GM11168 (cell line): ENCODE measurements at regions not wholly inside any gene's neighbourhood (a gene's known extent, or its start where the extent isn't known, plus 50 kb on each side); places are given as distances from the start of the nearest gene placed in this dataset.

Source experiments
- in situ Hi-C: fragments of 300-500 bp; cut with MboI; formaldehyde crosslinking; loops from one replicate; pipeline ENCODE4 v1.12.0; 2022; ENCODE audit warnings: low sequenced_read_pairs; ENCODE audit not compliant: unreplicated experiment

DNA sequence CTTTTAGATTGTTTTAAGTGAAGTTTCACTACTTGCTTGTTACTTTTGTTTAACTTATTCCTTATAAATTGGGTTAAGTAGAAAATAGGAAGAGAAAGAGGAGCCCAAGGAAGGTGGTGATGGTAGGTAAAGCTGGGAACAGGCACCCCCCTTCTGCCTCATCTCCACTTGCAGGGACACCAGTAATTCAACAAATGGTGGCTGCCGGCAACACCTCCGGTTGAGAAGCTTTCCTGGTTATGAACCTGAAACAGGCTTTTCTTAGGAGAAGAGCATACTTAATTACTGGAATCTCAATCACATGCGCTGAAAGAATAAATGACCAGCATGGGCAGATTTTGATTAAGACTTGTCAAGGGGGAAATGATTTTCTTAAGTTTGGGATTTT is 158.9 kb upstream of the ZNF217 start:
- in situ Hi-C loops: no loop called here

DNA sequence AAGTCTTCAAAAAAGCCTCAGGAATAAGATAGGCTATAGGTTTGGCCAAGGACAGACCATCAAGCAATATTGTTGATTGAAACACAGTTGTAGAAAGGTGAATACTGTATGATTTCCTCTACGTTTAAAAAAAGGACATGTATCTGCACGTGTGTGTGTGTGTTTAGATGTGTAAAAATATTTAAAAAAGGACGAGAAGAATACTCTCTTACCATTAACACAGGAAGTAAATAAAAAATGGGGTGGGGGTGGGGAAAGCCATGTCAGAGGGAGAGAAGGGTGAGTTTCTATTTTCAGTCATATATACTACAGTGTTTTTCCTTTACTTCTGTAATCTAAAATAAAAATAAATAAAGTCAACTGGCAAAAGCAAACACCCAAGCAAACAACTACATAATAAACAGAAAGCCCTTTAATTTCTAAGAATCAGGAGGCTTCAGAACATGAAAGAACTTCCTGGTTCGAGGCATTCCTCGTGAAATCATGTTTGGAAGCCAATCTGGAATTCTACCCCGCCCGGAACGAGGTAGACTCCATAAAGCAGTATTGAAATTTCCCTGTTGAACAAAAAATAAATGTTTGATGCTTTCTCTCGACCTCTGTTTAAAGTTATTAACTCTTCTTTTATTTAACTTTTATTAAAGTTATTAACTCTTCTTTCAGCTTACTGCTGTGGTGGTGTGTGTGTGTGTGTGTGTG is 158.1 kb upstream of the ZNF217 start:
- in situ Hi-C loops: no loop called here

DNA sequence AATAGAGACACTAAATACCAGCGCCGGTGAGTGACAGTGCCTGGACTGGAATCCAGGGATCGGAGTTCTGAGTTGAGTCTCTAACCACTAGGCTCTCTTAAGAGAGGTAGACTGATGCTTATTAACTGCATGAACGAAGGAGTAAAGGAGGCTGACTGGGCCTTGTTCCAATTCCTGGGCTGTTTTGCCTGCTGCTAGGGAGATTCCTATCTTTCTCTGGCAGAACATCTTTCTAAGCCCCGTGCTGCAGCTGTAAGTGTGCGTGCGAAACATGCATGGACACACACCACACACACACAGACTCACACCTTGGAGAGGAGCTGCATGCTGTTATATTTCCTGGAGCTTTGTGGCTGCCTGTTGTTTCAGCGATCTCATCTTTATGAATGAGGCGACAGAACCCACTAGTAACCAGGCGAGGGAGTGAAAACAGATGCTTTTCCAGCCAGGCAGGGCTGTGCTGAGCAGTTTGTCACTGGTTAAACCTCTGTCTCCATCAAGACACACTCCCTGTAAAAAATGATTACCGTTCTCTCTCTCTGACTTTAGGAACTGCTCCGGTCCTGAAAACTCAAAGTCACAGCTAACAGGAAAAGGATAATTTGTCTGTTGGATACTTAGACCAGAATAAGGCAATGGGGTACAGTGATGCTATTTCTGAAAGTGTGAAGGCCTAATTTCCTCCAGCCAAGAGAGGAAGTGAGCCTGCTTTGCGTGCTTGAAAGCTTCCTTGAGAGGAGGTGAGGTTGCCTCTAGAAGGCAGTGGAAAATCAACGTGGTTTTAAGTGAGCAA is 157.4 kb upstream of the ZNF217 start:
- in situ Hi-C loops: no loop called here

DNA sequence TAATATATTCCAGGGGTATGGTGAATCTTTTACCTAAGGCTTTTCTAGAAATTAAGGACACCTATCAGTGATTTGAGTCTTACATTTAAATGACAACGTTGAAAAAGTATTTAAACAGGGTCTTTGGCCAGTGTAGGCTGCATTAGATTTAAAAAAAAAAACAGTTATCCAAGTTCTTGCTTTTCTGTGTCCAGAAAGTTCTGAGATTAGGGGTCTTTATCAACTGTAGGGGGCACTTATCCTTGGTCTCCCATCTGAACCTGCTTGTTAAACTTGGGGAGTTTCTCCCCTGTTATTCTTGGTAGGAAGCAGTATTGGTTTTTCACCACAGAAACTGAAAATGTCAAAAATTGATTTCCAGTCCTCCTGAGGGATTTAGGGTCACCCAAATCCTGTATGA is 155.9 kb upstream of the ZNF217 start:
- in situ Hi-C loops: loop anchor here (10.0 kb wide), 1 partner anchor 185 kb away; no protein-coding TSS in a partner anchor

DNA sequence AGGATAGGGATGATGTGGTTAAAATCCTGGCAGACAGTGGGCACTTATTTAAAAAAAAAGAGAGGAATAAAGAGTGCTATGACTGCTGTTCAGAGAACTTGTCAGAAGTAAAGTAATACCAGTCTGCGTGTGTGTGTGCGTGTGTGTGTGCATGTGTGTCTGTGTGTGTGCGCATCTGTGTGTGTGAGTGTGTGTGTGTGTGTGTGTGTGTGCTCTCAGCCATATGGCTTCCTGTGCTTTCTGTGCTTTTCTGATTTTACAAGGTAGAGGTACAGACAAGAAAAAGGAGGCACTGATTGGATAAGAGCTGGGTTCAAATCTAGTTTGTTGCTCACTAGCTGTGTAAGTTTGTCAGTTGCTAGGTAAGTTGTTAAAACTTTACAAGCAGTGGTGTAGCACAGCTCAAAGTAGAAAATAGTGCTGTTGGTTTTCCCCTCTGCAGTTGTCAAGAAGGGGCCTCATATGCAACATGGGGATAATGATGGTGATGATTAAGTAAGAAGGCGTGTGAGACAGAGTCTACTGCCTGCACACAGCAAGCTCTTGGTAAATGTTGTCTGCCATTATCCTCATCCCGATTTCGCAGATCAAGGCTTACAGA is 155.3 kb upstream of the ZNF217 start:
- in situ Hi-C loops: loop anchor here (10.0 kb wide), 1 partner anchor 186 kb away; no protein-coding TSS in a partner anchor

DNA sequence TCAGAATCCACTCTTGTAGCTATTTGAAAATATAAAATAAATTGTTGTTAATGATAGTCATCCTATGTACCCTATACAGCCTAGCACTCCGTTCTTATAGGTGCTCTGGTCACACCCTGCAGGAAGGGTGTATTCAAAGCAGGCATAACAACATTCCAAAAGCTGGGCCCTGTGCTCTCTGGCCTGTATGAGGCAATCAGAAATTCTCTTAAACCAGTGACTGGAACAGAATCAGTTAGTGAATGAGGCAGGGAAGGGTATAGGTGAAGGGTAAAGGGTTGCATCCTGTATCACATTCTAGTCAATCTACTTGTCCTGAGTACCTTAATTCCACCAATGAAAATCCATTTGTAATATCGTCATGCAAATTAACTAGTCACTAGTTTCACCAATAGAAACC is 154.5 kb upstream of the ZNF217 start:
- in situ Hi-C loops: loop anchor here (10.0 kb wide), 1 partner anchor 187 kb away; no protein-coding TSS in a partner anchor

DNA sequence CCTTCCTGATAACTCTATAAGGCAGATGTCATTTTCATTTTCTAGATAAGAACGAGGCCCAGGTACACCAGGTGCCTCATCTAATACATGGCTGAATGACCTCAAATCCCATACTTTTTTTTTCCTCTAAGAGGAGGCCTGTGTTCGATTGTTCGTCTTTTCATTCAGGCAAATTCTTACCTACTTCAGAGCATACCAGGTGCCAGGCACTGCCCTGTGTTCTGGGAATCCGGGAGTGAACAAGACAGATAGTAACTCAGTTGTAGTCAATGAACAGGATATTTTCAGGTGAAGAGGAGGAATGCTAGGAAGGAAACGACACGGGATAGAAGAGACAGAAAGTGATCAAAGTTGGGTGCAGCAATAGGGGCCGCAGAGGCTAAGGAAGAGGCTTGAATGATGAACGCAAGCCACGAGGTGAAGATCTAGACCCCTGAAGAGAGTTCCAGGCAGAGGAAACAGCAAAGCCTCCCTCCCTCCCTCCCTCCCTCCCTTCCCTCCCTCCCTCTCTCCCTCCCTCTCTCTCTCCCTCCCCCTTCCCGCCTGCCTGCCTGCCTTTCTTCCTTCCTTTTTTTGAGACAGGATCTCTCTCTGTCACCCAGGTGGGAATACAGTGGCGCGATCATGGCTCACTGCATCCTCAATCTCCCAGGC is 150.1 kb upstream of the ZNF217 start:
- in situ Hi-C loops: loop anchor here (10.0 kb wide), 1 partner anchor 191 kb away; no protein-coding TSS in a partner anchor

DNA sequence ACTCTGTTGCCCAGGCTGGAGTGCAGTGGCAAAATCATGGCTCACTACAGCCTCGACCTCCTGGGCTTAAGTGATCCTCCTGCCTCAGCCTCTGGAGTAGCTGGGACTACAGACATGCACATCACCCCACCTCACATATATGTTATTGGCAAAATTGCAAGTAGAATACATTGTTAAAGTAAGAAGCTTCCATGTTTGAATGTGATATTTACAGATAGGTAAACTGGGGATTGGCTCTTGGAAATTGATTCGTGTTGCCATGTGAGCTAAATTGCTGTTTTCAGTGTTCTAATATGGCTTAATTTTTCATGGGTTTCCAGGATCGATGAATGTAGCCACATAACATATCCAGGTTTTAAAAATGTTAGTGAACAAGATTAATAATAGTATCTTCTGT is 149.0 kb upstream of the ZNF217 start:
- in situ Hi-C loops: loop anchor here (10.0 kb wide), 1 partner anchor 192 kb away; no protein-coding TSS in a partner anchor

DNA sequence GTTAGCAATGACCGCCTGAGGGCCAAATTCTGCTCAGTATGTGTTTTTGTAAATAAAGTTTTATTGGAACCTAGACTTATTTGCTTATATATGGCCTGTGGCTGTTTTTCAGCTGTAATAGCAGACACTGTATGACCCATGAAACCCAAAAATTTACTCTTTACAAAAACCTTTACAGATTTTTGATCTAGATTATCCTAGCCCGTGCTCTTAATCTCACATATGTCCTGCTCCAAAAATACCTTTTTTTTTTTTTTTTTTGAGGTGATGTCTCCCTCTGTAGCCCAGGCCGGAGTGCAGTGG is 148.0 kb upstream of the ZNF217 start:
- in situ Hi-C loops: loop anchor here (10.0 kb wide), 1 partner anchor 193 kb away; no protein-coding TSS in a partner anchor

DNA sequence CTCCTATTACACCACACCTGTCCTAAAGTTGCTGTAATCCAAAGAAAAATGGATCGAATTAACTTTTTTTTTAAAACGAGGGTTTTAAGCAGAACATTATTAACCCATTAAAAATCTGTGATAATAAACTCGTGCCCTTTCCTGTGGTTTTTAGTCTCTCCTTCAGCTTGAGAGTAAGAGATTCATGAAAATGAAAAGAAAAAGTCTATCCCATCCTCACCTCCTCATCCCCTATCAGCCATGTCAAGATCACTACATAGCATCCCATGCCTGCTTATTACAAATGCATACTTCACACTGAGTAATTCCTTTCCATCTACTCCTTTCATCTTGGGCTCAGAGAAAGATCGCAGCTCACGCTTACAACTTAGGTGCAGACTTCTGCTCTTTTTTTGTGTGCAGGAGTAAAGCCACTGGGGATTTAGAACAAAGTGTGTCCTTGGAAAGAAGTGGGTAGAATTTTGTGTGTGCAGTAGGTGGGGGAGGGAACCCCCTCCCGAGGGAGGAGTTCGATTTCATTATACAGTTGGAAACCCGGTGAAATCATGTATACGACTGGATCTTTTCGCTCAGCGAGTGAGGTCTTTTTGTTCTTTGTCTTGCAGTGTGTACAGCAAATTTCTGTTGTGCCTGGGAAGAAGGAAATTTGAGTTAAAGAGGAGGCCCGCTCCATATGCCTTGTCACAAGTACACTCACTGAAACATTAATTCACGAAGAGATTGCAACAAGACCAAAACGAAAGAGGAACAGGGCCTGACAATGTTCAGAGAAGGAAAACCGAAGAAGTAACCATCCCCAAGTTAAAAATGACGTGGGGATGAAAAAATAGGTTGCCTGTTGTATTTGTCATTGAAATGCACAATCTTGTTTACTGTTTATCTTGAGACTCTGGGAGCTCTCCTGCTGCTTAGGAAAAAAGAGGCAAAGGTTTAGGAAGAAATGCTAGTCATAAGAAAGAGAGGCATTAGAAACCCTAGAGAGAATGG is 146.5 kb upstream of the ZNF217 start:
- in situ Hi-C loops: loop anchor here (10.0 kb wide), 1 partner anchor 195 kb away; no protein-coding TSS in a partner anchor

DNA sequence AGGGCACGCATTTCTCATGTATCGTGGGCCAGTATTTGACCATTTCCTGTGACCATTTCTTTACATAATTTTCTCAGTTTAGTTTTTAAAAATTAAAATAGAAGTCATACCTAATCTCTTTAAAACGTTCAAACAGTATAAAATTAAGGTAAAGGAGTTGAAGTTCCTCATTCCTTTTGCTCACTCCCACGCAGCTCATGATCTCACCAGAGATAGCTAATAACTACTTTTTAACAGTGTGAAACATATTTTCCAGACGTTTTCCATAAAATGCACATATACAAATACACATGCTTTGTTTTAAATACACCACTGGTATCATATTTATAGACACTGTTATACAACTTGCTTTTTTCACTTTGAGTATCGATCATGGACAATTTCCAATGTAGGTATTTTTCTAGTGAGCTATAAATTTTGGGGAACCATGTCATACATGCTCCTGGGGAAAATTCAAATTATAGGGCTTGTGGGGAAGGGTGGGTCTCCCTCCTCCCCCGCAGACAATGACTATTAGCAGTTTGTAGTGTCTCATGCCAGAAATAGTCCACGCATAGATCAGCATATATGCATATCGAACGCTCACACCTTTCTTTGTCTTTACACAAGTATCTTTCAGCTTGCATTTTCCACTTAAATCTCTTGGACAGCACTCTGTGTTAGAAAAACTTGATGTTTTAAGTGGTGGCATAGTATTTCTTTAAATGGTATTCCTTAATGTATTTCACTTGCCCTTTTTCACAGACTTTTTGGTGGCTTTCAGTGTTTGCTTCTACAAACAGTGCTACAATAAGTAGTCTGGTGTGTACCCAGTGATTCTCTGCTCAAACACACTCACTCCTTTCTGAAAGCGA is 145.5 kb upstream of the ZNF217 start:
- in situ Hi-C loops: no loop called here

DNA sequence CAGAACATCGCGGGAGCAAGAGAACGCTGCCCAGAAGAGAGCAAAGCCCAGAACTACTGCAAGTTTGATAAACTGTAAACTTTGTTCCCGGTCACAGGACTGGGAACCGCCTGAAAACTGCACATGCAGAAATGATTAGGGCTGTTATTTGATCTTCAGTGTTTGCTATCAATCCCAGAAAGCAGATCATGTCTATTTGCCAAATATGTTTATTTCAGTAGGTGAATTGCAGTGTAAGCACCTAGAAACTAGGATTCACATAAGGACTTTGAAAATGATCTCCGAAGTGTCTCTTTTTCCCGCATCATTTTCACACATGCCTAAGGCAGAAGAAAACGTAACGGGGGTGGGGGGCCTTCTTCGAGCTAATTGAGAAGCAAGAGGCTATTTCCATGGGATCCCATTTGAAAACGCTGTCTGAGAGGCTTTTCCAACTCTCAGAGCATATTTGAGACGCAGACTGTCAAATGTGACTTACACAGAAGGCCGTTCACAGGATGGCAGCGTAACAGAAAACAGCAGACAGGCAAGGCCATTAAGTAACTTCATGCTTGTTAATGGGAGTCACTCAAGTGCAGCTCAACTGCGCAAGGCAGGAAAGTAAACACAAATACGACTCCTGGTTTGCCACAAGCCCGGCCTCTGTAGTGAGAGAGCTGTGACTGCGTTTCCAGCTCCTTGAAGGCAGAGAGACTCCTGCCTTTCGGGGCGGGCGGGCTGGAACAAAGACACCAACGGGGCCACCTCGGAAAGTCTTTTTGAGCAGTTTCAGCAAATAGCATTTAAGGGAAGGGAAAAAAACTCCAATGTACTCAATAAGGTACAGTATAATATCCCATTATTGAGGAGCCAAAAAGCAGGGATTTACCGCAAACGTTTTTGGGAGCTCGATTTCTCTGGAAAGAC is 144.7 kb upstream of the ZNF217 start:
- in situ Hi-C loops: no loop called here

DNA sequence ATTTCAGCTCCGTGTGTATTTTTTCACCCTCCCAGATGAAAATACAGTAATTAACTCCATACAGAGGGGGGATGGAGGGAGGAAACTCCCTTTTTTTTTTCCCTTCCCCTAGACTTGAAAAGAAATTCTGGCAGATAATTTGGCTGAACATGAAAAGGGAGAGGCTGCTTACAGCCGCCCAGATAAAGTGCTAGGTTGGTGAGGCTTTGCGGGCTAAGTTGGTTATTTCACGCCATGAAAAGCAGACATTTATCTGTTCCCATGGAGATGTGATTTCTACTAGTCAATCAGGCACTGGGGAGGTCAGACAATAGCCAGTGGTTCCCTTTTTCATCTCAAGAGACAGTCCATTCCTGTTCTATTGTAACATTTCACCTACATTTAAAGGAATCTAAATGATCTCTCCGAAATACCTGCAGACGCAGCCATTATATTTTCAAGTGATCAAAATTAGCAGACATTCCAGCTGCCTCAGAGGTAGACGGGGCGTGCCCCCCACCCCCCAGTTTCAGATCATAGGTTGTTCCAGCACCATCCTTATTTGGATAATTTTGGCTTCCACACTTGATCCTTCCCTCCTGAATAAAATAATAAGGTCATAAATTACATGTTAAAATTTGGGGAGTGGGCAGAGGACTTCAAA is 143.9 kb upstream of the ZNF217 start:
- in situ Hi-C loops: no loop called here

DNA sequence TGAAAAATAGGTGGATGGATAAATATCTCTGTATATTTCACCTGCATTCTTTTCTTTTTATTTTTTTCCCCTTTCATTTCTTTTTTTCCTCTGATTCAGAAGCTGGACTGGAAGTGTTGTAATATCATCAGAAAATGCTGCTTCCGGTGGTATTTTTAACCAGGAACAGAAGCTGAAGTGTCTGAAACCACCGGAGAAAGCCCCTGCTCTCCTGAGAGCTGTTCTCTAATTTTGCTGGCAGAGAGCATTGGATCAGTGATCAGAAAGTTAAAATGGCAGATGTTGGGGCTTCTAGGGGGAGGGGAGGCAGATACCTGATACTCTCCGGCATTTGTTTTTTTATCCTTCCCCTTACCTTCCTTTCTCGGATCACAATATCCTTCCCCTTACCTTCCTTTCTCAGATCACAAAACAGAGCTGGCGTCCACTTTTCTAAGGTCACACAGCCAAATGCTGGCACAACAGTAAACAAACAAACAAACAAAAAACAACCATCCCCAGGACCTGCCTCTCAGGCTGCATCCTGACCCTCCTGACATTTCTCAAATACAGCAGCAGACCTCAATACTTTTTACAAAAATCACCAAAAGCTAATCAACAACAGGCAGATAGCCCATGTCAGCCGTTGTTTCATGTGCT is 143.2 kb upstream of the ZNF217 start:
- in situ Hi-C loops: no loop called here

DNA sequence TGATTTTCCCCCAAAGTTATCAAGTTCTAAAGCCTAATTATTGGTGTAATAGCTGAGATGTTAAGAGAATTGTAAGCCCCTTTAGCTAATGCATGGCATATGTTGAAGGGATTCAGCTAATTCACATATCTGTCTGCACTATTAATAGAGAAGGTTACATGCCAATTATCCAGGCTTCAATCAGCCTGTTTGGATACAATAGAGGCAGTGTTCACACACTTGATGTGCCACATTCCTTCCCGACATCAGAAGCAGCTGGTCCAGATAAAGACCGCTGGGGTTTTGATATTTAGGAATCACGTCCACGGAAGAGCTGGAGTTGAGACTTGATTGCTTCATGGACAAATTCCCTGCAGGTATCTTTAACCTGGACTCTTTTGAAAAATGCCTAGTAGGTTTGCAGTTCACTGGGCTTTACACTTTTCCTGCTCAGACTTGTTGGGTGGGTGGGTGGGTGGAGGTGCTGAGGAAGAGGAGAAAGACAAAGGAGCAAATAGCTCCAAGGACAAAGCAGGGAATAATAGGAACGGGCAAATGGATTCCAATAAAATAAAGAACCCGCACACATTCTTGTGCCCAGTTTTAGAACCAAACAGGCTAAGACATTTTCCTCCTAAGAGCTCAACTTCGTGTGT is 142.6 kb upstream of the ZNF217 start:
- in situ Hi-C loops: no loop called here

DNA sequence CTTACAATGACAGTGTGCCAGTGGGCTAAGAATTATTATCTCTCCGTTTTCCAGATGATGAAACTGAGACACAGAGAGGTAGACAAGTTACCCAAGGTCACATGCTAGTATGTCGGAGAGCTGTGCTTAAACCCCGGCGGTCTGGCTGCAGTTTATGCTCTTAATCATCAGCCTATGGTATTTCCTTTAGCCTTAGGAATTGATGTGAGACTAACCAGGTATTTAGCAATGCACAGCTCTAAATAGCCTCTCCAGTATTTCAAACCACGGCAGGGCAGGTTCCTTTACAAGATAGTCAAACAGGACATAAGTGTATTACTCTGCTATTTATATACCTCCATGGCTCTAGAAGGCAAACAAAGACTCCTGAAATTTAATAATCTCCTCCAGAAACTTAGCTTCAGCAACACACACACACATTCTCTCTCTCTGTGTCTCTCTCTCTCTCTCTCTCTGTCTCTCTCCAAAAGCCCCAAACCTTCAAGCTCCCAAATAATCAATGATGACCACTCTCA is 142.0 kb upstream of the ZNF217 start:
- in situ Hi-C loops: no loop called here
